Neuronal stem cell (in vitro differentiated cells): ENCODE measurements at regions not wholly inside any gene's neighbourhood (a gene's known extent, or its start where the extent isn't known, plus 50 kb on each side); places are given as distances from the start of the nearest gene placed in this dataset.
"Not testable (repeated sequence)": the region's sequence is repeated elsewhere in the genome, so short reads cannot be mapped to it uniquely, and the experiment has no call there.

ENCODE experiments used
- DNase-seq: peaks from one replicate; pipeline ENCODE4 v3.0.0-alpha.2; 2013; ENCODE audit warnings: low spot score
- H2AFZ ChIP-seq: one replicate; pipeline ENCODE4 v1.6.1; 2013; ENCODE audit warnings: mild to moderate bottlenecking, low read length, inconsistent platforms
- H2AK5ac ChIP-seq: 2 replicates; pipeline ENCODE4 v1.6.1; 2013; ENCODE audit warnings: low read depth, mild to moderate bottlenecking, inconsistent platforms, low read length, moderate library complexity, mixed read lengths
- H2BK120ac ChIP-seq: 2 replicates; pipeline ENCODE4 v1.6.1; 2013; ENCODE audit warnings: low read depth, mild to moderate bottlenecking, inconsistent platforms, low read length, moderate library complexity, mixed read lengths
- H2BK12ac ChIP-seq: one replicate; pipeline ENCODE4 v1.6.1; 2013; ENCODE audit warnings: low read length, inconsistent platforms
- H2BK15ac ChIP-seq: 2 replicates; pipeline ENCODE4 v1.6.1; 2013; ENCODE audit warnings: mild to moderate bottlenecking, low read length, inconsistent platforms, mixed read lengths
- H2BK5ac ChIP-seq: one replicate; pipeline ENCODE4 v1.6.1; 2013; ENCODE audit warnings: inconsistent platforms, mild to moderate bottlenecking, low read length, moderate library complexity
- H3K14ac ChIP-seq: one replicate; pipeline ENCODE4 v1.6.1; 2013; ENCODE audit warnings: low read length, inconsistent platforms
- H3K18ac ChIP-seq: 2 replicates; pipeline ENCODE4 v1.6.1; 2013; ENCODE audit warnings: low read length, inconsistent platforms
- H3K23ac ChIP-seq: 2 replicates; pipeline ENCODE4 v1.6.1; 2013; ENCODE audit warnings: low read depth, mild to moderate bottlenecking, mixed read lengths, low read length, inconsistent platforms; ENCODE audit not compliant: poor library complexity
- H3K27ac ChIP-seq: replicated peaks from 3 replicates; pipeline ENCODE4 v1.5.1; 2013; ENCODE audit warnings: low read length, inconsistent platforms
- H3K27me3 ChIP-seq, 3 experiments: 2 replicates each; pipeline ENCODE4 v1.6.1; 2013; ENCODE audit warnings: low read length in 3 of 3, mild to moderate bottlenecking in 2 of 3, inconsistent platforms in 1 of 3, low read depth in 1 of 3, mixed read lengths in 1 of 3, moderate library complexity in 1 of 3; ENCODE audit not compliant: control insufficient read depth in 3 of 3, insufficient read depth in 3 of 3
- H3K36me3 ChIP-seq, 2 donors: replicated peaks in 1 of 2; 2 replicates each; pipeline ENCODE4 v1.6.1; 2013; ENCODE audit warnings: low read length in 2 of 2; ENCODE audit not compliant: control insufficient read depth in 2 of 2, insufficient read depth in 2 of 2
- H3K4ac ChIP-seq: 2 replicates; pipeline ENCODE4 v1.6.1; 2013; ENCODE audit warnings: inconsistent platforms, mild to moderate bottlenecking, low read length, moderate library complexity
- H3K4me1 ChIP-seq, 2 donors: 1 replicate in 1 of 2; 2 replicates in 1 of 2; pipeline ENCODE4 v1.6.1; 2013; ENCODE audit warnings: low read length in 2 of 2, low read depth in 1 of 2; ENCODE audit not compliant: control insufficient read depth in 2 of 2, insufficient read depth in 1 of 2
- H3K4me2 ChIP-seq: one replicate; pipeline ENCODE4 v1.6.1; 2013; ENCODE audit warnings: mild to moderate bottlenecking, low read length, inconsistent platforms; ENCODE audit not compliant: insufficient read depth, poor library complexity, severe bottlenecking
- H3K4me3 ChIP-seq, 2 donors: 2 replicates each; pipeline ENCODE4 v1.5.1; 2013; ENCODE audit warnings: low read length in 2 of 2, mild to moderate bottlenecking in 2 of 2, inconsistent platforms in 1 of 2, moderate library complexity in 1 of 2
- H3K79me1 ChIP-seq: one replicate; pipeline ENCODE4 v1.6.1; 2013; ENCODE audit warnings: low read depth, mild to moderate bottlenecking, inconsistent platforms, low read length, moderate library complexity
- H3K9ac ChIP-seq: one replicate; pipeline ENCODE4 v1.6.1; 2013; ENCODE audit warnings: mild to moderate bottlenecking, low read depth, low read length, inconsistent platforms; ENCODE audit not compliant: poor library complexity
- H3K9me3 ChIP-seq, 2 donors: replicated peaks in 1 of 2; 2 replicates each; pipeline versions ENCODE3 to v1.6.1; 2013; ENCODE audit warnings: low read length in 2 of 2, mild to moderate bottlenecking in 2 of 2, inconsistent platforms in 1 of 2, low read depth in 1 of 2, mixed read lengths in 1 of 2, moderate library complexity in 1 of 2; ENCODE audit not compliant: control insufficient read depth in 2 of 2, insufficient read depth in 1 of 2
- H4K8ac ChIP-seq: one replicate; pipeline ENCODE4 v1.6.1; 2013; ENCODE audit warnings: low read depth, mild to moderate bottlenecking, inconsistent platforms, low read length, moderate library complexity
- H4K91ac ChIP-seq: one replicate; pipeline ENCODE4 v1.6.1; 2013; ENCODE audit warnings: low read length, low read depth, mild to moderate bottlenecking, inconsistent platforms; ENCODE audit not compliant: poor library complexity
- WGBS, 2 donors: extraction: QIAGEN DNeasy Blood & Tissue Kit; methylation state at CpG; one replicate each; pipeline ENCODE4 v1.1.7; 2013; ENCODE audit warnings: missing lambda C conversion rate in 2 of 2, mixed read lengths in 1 of 2; ENCODE audit not compliant: insufficient read length in 2 of 2, insufficient replicate concordance in 1 of 2; ENCODE audit errors: extremely low coverage in 2 of 2; 5-methylcytosine and 5-hydroxymethylcytosine counted together

GRCh38 chr14:83975841-83976770 lies 1553.8 kb upstream of the FLRT2 start:
- Histone ChIP-seq H3K36me3 (no peaks in the 10 kb centered on the region), H2BK5ac (no peak overlapping the region), H2AK5ac (no peak overlapping the region), H3K18ac (no peak overlapping the region), H2BK120ac (no peak overlapping the region), H3K4me1 (no peaks in the 10 kb centered on the region), H4K91ac (no peak overlapping the region), H3K4ac (no peak overlapping the region), H3K4me3 (no peak overlapping the region), H3K23ac (no peak overlapping the region), H2AFZ (no peak overlapping the region), H3K14ac (no peak overlapping the region), H2BK15ac (no peak overlapping the region), H3K27me3 (no peaks in the 10 kb centered on the region), H3K27ac (no peak overlapping the region), H2BK12ac (no peak overlapping the region), H3K79me1 (no peaks in the 10 kb centered on the region), H3K4me2 (no peak overlapping the region), H3K9me3 (no peaks in the 10 kb centered on the region), H4K8ac (no peak overlapping the region), H3K9ac (no peak overlapping the region)
- no peak for DNase-seq
- no CpG with 5 or more reads among the region's 7 CpGs for WGBS, 2 donors

GRCh38 chr14:83977583-83977982 lies 1552.4 kb upstream of the FLRT2 start:
- no CpG with 5 or more reads among the region's 5 CpGs for WGBS, 2 donors
- H3K18ac ChIP-seq = no peak overlapping the region
- H3K23ac ChIP-seq = no peak overlapping the region
- no peaks in the 10 kb centered on the region for H3K27me3 ChIP-seq
- no peak for DNase-seq
- no peak overlapping the region for H2BK12ac ChIP-seq
- H3K4ac ChIP-seq = no peak overlapping the region
- H3K14ac ChIP-seq = no peak overlapping the region
- no peak overlapping the region for H4K8ac ChIP-seq
- H3K4me3 ChIP-seq = no peak overlapping the region
- H3K27ac ChIP-seq = no peak overlapping the region
- no peak overlapping the region for H3K9ac ChIP-seq
- H2AK5ac ChIP-seq = no peak overlapping the region
- H3K4me2 ChIP-seq = no peak overlapping the region
- no peaks in the 10 kb centered on the region for H3K9me3 ChIP-seq
- H3K4me1 ChIP-seq = no peaks in the 10 kb centered on the region
- H2AFZ ChIP-seq = no peak overlapping the region
- no peak overlapping the region for H2BK5ac ChIP-seq
- H2BK120ac ChIP-seq = no peak overlapping the region
- no peaks in the 10 kb centered on the region for H3K79me1 ChIP-seq
- H2BK15ac ChIP-seq = no peak overlapping the region
- H4K91ac ChIP-seq = no peak overlapping the region
- no peaks in the 10 kb centered on the region for H3K36me3 ChIP-seq

- H3K4me1 ChIP-seq, H2BK12ac ChIP-seq, H2BK15ac ChIP-seq, H4K8ac ChIP-seq, H3K27ac ChIP-seq, H3K79me1 ChIP-seq, DNase-seq, H3K4ac ChIP-seq, H3K4me2 ChIP-seq, H3K18ac ChIP-seq, H2AK5ac ChIP-seq, H3K9ac ChIP-seq, H4K91ac ChIP-seq, H2BK5ac ChIP-seq, H3K4me3 ChIP-seq, H3K36me3 ChIP-seq, H3K14ac ChIP-seq, H3K9me3 ChIP-seq, H3K23ac ChIP-seq, H2AFZ ChIP-seq, H2BK120ac ChIP-seq, H3K27me3 ChIP-seq: not testable (repeated sequence)
- WGBS, 2 donors = no CpG with 5 or more reads among the region's 3 CpGs
These were observed 1548.2 kb upstream of the FLRT2 start for GRCh38 chr14:83981676-83982258.

- Histone ChIP-seq H3K27ac (no peak overlapping the region), H3K9me3 (no peaks in the 10 kb centered on the region), H3K79me1 (no peaks in the 10 kb centered on the region), H3K9ac (no peak overlapping the region), H3K23ac (no peak overlapping the region), H3K4ac (no peak overlapping the region), H3K4me3 (no peak overlapping the region), H3K18ac (no peak overlapping the region), H2BK15ac (no peak overlapping the region), H2BK5ac (no peak overlapping the region), H3K4me2 (no peak overlapping the region), H2BK120ac (no peak overlapping the region), H4K91ac (no peak overlapping the region), H4K8ac (no peak overlapping the region), H2AFZ (no peak overlapping the region), H2BK12ac (no peak overlapping the region), H3K27me3 (no peaks in the 10 kb centered on the region), H3K4me1 (no peaks in the 10 kb centered on the region), H3K14ac (no peak overlapping the region), H3K36me3 (no peaks in the 10 kb centered on the region), H2AK5ac (no peak overlapping the region)
- no peak for DNase-seq
- WGBS, 2 donors = no CpG with 5 or more reads among the region's 3 CpGs
These were observed 1541.7 kb upstream of the FLRT2 start for GRCh38 chr14:83988275-83988674.
